SK-N-SH treated with all-trans-retinoic acid at 6 μM for 48 hours (cell line): ENCODE measurements at regions not wholly inside any gene's neighbourhood (a gene's known extent, or its start where the extent isn't known, plus 50 kb on each side); places are given as distances from the start of the nearest gene placed in this dataset.

Experiments used
- BACH2 ChIP-seq: fragments of 250-450 bp; sonication (Bioruptor Pico); IDR thresholded peaks from 2 replicates; pipeline ENCODE4 v1.9.0; 2021; ENCODE audit warnings: mild to moderate bottlenecking, borderline replicate concordance
- ESRRG ChIP-seq: fragments of 250-450 bp; sonication (Bioruptor Pico); IDR thresholded peaks from 2 replicates; pipeline ENCODE4 v1.6.1; 2021; ENCODE audit warnings: mild to moderate bottlenecking
- GLIS3 ChIP-seq: fragments of 250-450 bp; sonication (Bioruptor Pico); IDR thresholded peaks from 2 replicates; pipeline ENCODE4 v1.5.0; 2020; ENCODE audit warnings: mild to moderate bottlenecking, moderate library complexity
- RARB ChIP-seq: fragments of 250-450 bp; sonication (Bioruptor Pico); IDR thresholded peaks from 2 replicates; pipeline ENCODE4 v1.8.0; 2021; ENCODE audit warnings: mild to moderate bottlenecking, moderate library complexity
- SNAI2 ChIP-seq: fragments of 250-450 bp; sonication (Bioruptor Pico); IDR thresholded peaks from 2 replicates; pipeline ENCODE4 v1.5.0; 2020; ENCODE audit warnings: mild to moderate bottlenecking, moderate library complexity
- TOX ChIP-seq: fragments of 250-450 bp; sonication (Bioruptor Pico); IDR thresholded peaks from 2 replicates; pipeline ENCODE4 v1.8.0; 2021; ENCODE audit warnings: mild to moderate bottlenecking, moderate library complexity, borderline replicate concordance
- ZC3H10 ChIP-seq: fragments of 250-450 bp; sonication (Bioruptor Pico); IDR thresholded peaks from 2 replicates; pipeline ENCODE4 v1.5.1; 2021; ENCODE audit warnings: mild to moderate bottlenecking, moderate library complexity
- ZFP3 ChIP-seq: fragments of 250-450 bp; sonication (Bioruptor Pico); IDR thresholded peaks from 2 replicates; pipeline ENCODE4 v1.5.0; 2020; ENCODE audit warnings: mild to moderate bottlenecking, moderate library complexity
- ZFP30 ChIP-seq: fragments of 450-650 bp; formaldehyde crosslinking; IDR thresholded peaks from 2 replicates; pipeline ENCODE4 v1.5.0; 2022; ENCODE audit warnings: mild to moderate bottlenecking, moderate library complexity
- TF ChIP-seq, protein P1 (sequence below): fragments of 250-450 bp; sonication (Bioruptor Pico); IDR thresholded peaks from 2 replicates; pipeline ENCODE4 v1.5.1; 2020; ENCODE audit warnings: low read depth, mild to moderate bottlenecking, moderate library complexity
- TF ChIP-seq, protein P2 (sequence below): fragments of 250-450 bp; sonication (Bioruptor Pico); IDR thresholded peaks from 2 replicates; pipeline ENCODE4 v1.8.0; 2020; ENCODE audit warnings: mild to moderate bottlenecking, moderate library complexity, borderline replicate concordance
- TF ChIP-seq, protein P3 (sequence below): fragments of 250-450 bp; sonication (Bioruptor Pico); IDR thresholded peaks from 2 replicates; pipeline ENCODE4 v1.8.0; 2021; ENCODE audit warnings: low read depth, mild to moderate bottlenecking, moderate library complexity, borderline replicate concordance
- TF ChIP-seq, protein P4 (sequence below): fragments of 250-450 bp; sonication (Bioruptor Pico); IDR thresholded peaks from 2 replicates; pipeline ENCODE4 v1.5.1; 2021; ENCODE audit warnings: mild to moderate bottlenecking, moderate library complexity

DNA sequence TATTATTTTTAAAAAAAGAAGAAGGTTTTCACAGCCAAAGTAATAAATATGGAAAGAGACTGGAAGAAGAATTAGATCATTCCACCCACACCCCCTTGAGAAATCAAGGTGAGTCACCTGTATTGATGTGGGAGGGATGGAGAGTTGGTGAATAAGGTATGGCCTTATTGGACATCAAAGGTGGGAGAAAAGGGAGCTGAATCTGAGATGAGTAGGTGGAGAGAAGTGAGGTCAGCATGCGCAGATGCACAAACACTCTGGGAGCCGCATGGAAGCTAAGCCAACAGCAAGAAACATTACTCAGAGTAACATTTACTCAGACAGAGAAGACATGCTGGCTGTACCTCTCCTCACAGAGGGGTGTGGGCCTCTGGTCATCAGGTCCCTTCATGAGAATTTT lies 113.1 kb upstream of the FOXG1 start:
- TF ChIP-seq, protein P1, sequence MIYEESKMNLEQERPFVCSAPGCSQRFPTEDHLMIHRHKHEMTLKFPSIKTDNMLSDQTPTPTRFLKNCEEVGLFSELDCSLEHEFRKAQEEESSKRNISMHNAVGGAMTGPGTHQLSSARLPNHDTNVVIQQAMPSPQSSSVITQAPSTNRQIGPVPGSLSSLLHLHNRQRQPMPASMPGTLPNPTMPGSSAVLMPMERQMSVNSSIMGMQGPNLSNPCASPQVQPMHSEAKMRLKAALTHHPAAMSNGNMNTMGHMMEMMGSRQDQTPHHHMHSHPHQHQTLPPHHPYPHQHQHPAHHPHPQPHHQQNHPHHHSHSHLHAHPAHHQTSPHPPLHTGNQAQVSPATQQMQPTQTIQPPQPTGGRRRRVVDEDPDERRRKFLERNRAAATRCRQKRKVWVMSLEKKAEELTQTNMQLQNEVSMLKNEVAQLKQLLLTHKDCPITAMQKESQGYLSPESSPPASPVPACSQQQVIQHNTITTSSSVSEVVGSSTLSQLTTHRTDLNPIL (CRISPR knock-in tag): no peak
- no peak for TF ChIP-seq GLIS3 (CRISPR knock-in tag)
- no peak for TF ChIP-seq RARB (CRISPR knock-in tag)
- TF ChIP-seq ZFP3 (CRISPR knock-in tag): no peak
- no peak for TF ChIP-seq BACH2 (CRISPR knock-in tag)
- TF ChIP-seq ESRRG (CRISPR knock-in tag): no peak
- TF ChIP-seq, protein P2, sequence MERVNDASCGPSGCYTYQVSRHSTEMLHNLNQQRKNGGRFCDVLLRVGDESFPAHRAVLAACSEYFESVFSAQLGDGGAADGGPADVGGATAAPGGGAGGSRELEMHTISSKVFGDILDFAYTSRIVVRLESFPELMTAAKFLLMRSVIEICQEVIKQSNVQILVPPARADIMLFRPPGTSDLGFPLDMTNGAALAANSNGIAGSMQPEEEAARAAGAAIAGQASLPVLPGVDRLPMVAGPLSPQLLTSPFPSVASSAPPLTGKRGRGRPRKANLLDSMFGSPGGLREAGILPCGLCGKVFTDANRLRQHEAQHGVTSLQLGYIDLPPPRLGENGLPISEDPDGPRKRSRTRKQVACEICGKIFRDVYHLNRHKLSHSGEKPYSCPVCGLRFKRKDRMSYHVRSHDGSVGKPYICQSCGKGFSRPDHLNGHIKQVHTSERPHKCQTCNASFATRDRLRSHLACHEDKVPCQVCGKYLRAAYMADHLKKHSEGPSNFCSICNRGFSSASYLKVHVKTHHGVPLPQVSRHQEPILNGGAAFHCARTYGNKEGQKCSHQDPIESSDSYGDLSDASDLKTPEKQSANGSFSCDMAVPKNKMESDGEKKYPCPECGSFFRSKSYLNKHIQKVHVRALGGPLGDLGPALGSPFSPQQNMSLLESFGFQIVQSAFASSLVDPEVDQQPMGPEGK (CRISPR knock-in tag): no peak
- TF ChIP-seq, protein P3, sequence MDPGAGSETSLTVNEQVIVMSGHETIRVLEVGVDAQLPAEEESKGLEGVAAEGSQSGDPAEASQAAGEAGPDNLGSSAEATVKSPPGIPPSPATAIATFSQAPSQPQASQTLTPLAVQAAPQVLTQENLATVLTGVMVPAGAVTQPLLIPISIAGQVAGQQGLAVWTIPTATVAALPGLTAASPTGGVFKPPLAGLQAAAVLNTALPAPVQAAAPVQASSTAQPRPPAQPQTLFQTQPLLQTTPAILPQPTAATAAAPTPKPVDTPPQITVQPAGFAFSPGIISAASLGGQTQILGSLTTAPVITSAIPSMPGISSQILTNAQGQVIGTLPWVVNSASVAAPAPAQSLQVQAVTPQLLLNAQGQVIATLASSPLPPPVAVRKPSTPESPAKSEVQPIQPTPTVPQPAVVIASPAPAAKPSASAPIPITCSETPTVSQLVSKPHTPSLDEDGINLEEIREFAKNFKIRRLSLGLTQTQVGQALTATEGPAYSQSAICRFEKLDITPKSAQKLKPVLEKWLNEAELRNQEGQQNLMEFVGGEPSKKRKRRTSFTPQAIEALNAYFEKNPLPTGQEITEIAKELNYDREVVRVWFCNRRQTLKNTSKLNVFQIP (CRISPR knock-in tag): no peak
- no peak for TF ChIP-seq SNAI2 (CRISPR knock-in tag)
- TF ChIP-seq, protein P4, sequence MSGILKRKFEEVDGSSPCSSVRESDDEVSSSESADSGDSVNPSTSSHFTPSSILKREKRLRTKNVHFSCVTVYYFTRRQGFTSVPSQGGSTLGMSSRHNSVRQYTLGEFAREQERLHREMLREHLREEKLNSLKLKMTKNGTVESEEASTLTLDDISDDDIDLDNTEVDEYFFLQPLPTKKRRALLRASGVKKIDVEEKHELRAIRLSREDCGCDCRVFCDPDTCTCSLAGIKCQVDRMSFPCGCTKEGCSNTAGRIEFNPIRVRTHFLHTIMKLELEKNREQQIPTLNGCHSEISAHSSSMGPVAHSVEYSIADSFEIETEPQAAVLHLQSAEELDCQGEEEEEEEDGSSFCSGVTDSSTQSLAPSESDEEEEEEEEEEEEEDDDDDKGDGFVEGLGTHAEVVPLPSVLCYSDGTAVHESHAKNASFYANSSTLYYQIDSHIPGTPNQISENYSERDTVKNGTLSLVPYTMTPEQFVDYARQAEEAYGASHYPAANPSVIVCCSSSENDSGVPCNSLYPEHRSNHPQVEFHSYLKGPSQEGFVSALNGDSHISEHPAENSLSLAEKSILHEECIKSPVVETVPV (CRISPR knock-in tag): no peak
- TF ChIP-seq ZFP30 (CRISPR knock-in tag): no peak
- no peak for TF ChIP-seq ZC3H10 (CRISPR knock-in tag)
- TF ChIP-seq TOX (CRISPR knock-in tag): no peak
